OCI-LY7 (cell line): ENCODE measurements at regions not wholly inside any gene's neighbourhood (a gene's known extent, or its start where the extent isn't known, plus 50 kb on each side); places are given as distances from the start of the nearest gene placed in this dataset.

Experiments used
- BruUV-seq: library from RNA; stranded (reverse); fragments of 400-500 nt; replicated peaks from 2 replicates; lab custom pipeline; 2021; lab: Mats Ljungman, UMichigan
- CTCF ChIA-PET: fragments of 300-600 bp; sonication (Branson Sonifier 250); formaldehyde crosslinking; loops from one replicate; lab custom pipeline; 2022; ENCODE audit warnings: antibody characterized with exemption; ENCODE audit not compliant: unreplicated experiment; lab: Charles Lee
- POLR2A ChIA-PET: fragments of 300-600 bp; sonication (Branson Sonifier 250); formaldehyde crosslinking; loops from one replicate; lab custom pipeline; 2022; ENCODE audit warnings: antibody characterized with exemption; lab: Charles Lee
- DNase-seq: peaks from one replicate; pipeline ENCODE4 v3.0.0-alpha.2; 2015; ENCODE audit warnings: low spot score
- H2AFZ ChIP-seq: fragments of 200-600 bp; sonication (generic), shearing (Covaris generic); 2 replicates; pipeline ENCODE4 v1.6.1; 2014; ENCODE audit warnings: mild to moderate bottlenecking, antibody characterized with exemption, low read length, moderate library complexity
- H3K27ac ChIP-seq: fragments of 200-600 bp; sonication (generic); 2 replicates; pipeline ENCODE4 v1.5.1; 2014; ENCODE audit warnings: mixed run types, low read depth, mild to moderate bottlenecking, moderate library complexity, low read length, inconsistent platforms; ENCODE audit not compliant: poor library complexity, severe bottlenecking
- H3K36me3 ChIP-seq: fragments of 200-600 bp; sonication (generic); 2 replicates; pipeline ENCODE4 v1.6.1; 2014; ENCODE audit warnings: mild to moderate bottlenecking, antibody characterized with exemption, low read length, moderate library complexity, mixed read lengths; ENCODE audit not compliant: insufficient read depth
- H3K4me1 ChIP-seq: fragments of 200-600 bp; sonication (generic); 2 replicates; pipeline ENCODE4 v1.5.1; 2014; ENCODE audit warnings: mild to moderate bottlenecking, low read length; ENCODE audit not compliant: insufficient read depth, poor library complexity, severe bottlenecking
- H3K4me2 ChIP-seq: fragments of 200-600 bp; sonication (generic); 2 replicates; pipeline ENCODE4 v1.6.1; 2014; ENCODE audit warnings: mild to moderate bottlenecking, low read length
- H3K4me3 ChIP-seq: fragments of 200-600 bp; sonication (generic); 2 replicates; pipeline ENCODE4 v1.5.1; 2014; ENCODE audit warnings: mild to moderate bottlenecking, low read depth, low read length; ENCODE audit not compliant: poor library complexity, severe bottlenecking
- H3K79me2 ChIP-seq: fragments of 200-600 bp; sonication (generic); 2 replicates; pipeline ENCODE4 v1.6.1; 2016; ENCODE audit warnings: low read depth, mild to moderate bottlenecking, low read length, moderate library complexity, mixed read lengths; ENCODE audit not compliant: insufficient read depth
- H3K9me2 ChIP-seq: fragments of 200-600 bp; sonication (generic); 2 replicates; pipeline ENCODE4 v1.6.1; 2016; ENCODE audit warnings: mild to moderate bottlenecking, low read length, mixed read lengths; ENCODE audit not compliant: insufficient read depth
- H3K9me3 ChIP-seq: fragments of 200-600 bp; sonication (generic); 2 replicates; pipeline ENCODE4 v1.6.1; 2014; ENCODE audit warnings: mild to moderate bottlenecking, mixed run types, low read length, mixed read lengths
- H4K20me1 ChIP-seq: fragments of 200-600 bp; sonication (generic); 2 replicates; pipeline ENCODE4 v1.6.1; 2014; ENCODE audit warnings: mild to moderate bottlenecking, antibody characterized with exemption, low read length, moderate library complexity, mixed read lengths; ENCODE audit not compliant: insufficient read depth
- EZH2phosphoT487 ChIP-seq: fragments of 200-600 bp; sonication (generic); IDR thresholded peaks from 2 replicates; pipeline ENCODE4 v1.6.1; 2018; ENCODE audit warnings: low read depth, borderline replicate concordance, mild to moderate bottlenecking, mixed run types, antibody characterized with exemption, low read length, moderate library complexity, mixed read lengths
- intact Hi-C: fragments of 100-400 bp; cut with micrococcal nuclease; formaldehyde crosslinking; loops from one replicate; pipeline ENCODE4 v1.10.0; 2022; ENCODE audit not compliant: unreplicated experiment
- TF ChIP-seq, protein P1 (sequence below): fragments of 200-600 bp; sonication (generic); conservative IDR thresholded peaks from 2 replicates; pipeline ENCODE4 v1.5.1; 2014; ENCODE audit warnings: mild to moderate bottlenecking, antibody characterized with exemption, low read length, moderate library complexity, mixed read lengths

GRCh38 chr4:148776941-148777340 lies 334.7 kb upstream of the NR3C2 start:
- Histone ChIP-seq H3K36me3 (no peaks in the 10 kb centered on the region), H3K79me2 (no peaks in the 10 kb centered on the region), H3K4me1 (no peaks in the 10 kb centered on the region), H3K4me3 (no peak overlapping the region), H2AFZ (no peak overlapping the region), H3K4me2 (no peak overlapping the region), H3K9me3 (no peaks in the 10 kb centered on the region), H4K20me1 (no peaks in the 10 kb centered on the region), H3K27ac (no peak overlapping the region), H3K9me2 (no peaks in the 10 kb centered on the region)
- ChIA-PET CTCF (no interaction called here), POLR2A (no interaction called here)
- intact Hi-C loops: no loop called here
- no TSS peak for BruUV-seq
- DNase-seq: no peak
- TF ChIP-seq, protein P1, sequence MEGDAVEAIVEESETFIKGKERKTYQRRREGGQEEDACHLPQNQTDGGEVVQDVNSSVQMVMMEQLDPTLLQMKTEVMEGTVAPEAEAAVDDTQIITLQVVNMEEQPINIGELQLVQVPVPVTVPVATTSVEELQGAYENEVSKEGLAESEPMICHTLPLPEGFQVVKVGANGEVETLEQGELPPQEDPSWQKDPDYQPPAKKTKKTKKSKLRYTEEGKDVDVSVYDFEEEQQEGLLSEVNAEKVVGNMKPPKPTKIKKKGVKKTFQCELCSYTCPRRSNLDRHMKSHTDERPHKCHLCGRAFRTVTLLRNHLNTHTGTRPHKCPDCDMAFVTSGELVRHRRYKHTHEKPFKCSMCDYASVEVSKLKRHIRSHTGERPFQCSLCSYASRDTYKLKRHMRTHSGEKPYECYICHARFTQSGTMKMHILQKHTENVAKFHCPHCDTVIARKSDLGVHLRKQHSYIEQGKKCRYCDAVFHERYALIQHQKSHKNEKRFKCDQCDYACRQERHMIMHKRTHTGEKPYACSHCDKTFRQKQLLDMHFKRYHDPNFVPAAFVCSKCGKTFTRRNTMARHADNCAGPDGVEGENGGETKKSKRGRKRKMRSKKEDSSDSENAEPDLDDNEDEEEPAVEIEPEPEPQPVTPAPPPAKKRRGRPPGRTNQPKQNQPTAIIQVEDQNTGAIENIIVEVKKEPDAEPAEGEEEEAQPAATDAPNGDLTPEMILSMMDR: no peak

DNA sequence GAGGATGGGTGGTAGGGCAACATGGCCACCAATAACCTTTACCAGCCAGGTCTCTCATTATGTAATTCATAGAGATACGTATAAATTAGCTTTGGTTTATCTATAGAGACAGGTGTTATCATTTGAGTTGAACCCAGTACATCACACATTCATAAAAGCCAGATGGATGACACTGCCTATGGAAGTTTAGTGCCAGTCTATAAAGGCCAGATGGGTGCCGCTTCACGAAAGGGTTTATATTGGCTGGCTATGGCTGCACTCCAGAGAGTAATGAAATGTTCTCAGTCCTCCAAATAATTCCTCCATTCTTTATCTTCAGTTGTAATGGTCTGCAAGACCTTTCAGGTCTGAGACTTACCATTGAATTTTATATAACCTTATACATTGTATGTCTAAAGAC lies 331.9 kb upstream of the NR3C2 start:
- intact Hi-C loops: no loop called here
- no peaks in the 10 kb centered on the region for H3K4me1 ChIP-seq
- H3K4me3 ChIP-seq: no peak overlapping the region
- H3K79me2 ChIP-seq: no peaks in the 10 kb centered on the region
- H3K27ac ChIP-seq: no peak overlapping the region
- CTCF ChIA-PET: no interaction called here
- POLR2A ChIA-PET: no interaction called here
- H3K36me3 ChIP-seq: no peaks in the 10 kb centered on the region
- H3K9me3 ChIP-seq: no peaks in the 10 kb centered on the region
- BruUV-seq: no TSS peak
- no peaks in the 10 kb centered on the region for H4K20me1 ChIP-seq
- no peak overlapping the region for H3K4me2 ChIP-seq
- no peak for DNase-seq
- no peak overlapping the region for H2AFZ ChIP-seq
- no peak for TF ChIP-seq EZH2phosphoT487
- TF ChIP-seq, protein P1: no peak
- H3K9me2 ChIP-seq: no peaks in the 10 kb centered on the region

DNA sequence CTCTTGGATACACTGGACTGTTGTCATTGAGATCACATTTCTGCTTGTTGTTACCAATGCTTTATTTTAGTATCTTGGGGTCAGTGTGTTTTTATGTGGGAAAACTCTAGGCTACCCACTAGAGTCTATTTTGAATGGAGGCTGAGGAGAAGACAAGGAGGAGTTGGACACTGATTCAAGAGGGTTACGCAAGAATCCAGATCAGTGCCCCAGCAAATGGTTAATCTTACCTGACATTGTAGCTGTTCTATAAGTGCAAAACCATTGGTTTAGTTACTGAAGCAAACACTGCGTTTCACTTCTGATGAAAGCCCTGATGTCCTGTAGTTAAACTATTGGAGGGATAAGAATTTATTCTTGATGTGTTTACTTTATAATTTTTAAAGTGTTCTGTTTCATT lies 331.1 kb upstream of the NR3C2 start:
- no peak for DNase-seq
- Histone ChIP-seq H3K36me3 (no peaks in the 10 kb centered on the region), H3K9me2 (no peaks in the 10 kb centered on the region), H3K27ac (no peak overlapping the region), H2AFZ (no peak overlapping the region), H4K20me1 (no peaks in the 10 kb centered on the region), H3K4me1 (no peaks in the 10 kb centered on the region), H3K79me2 (no peaks in the 10 kb centered on the region), H3K4me2 (no peak overlapping the region), H3K9me3 (no peaks in the 10 kb centered on the region), H3K4me3 (no peak overlapping the region)
- intact Hi-C loops: no loop called here
- CTCF ChIA-PET: no interaction called here
- POLR2A ChIA-PET: no interaction called here
- BruUV-seq: no TSS peak
- TF ChIP-seq EZH2phosphoT487: no peak
- TF ChIP-seq, protein P1: no peak
